ENCODE measurements at regions not wholly inside any gene's neighbourhood (a gene's known extent, or its start where the extent isn't known, plus 50 kb on each side); places are given as distances from the start of the nearest gene placed in this dataset.

GRCh38 chr6:165119231-165120020, 190.0 kb downstream of the C6orf118 start:
- TF ChIP-seq CSDC2 (CRISPR knock-in tag; IDR thresholded peaks at IDR 0.05) (no peak), TCF4 (CRISPR knock-in tag; IDR thresholded peaks at IDR 0.05; ENCODE audit: borderline replicate concordance) (no peak), BACH2 (CRISPR knock-in tag; IDR thresholded peaks at IDR 0.05; ENCODE audit: borderline replicate concordance) (no peak), ZNF8 (CRISPR knock-in tag; IDR thresholded peaks at IDR 0.05) (no peak), ZNF565 (CRISPR knock-in tag; conservative IDR thresholded peaks at IDR 0.05; ENCODE audit: low read depth) (no peak), ZFP3 (CRISPR knock-in tag; IDR thresholded peaks at IDR 0.05) (no peak), ZFP30 (CRISPR knock-in tag; IDR thresholded peaks at IDR 0.05) (no peak), POU6F1 (CRISPR knock-in tag; IDR thresholded peaks at IDR 0.05; ENCODE audit: borderline replicate concordance, low read depth) (no peak), RARB (CRISPR knock-in tag; IDR thresholded peaks at IDR 0.05) (no peak), ARNTL (CRISPR knock-in tag; IDR thresholded peaks at IDR 0.05; ENCODE audit: borderline replicate concordance, low read depth) (no peak)
- TF ChIP-seq, protein P1, sequence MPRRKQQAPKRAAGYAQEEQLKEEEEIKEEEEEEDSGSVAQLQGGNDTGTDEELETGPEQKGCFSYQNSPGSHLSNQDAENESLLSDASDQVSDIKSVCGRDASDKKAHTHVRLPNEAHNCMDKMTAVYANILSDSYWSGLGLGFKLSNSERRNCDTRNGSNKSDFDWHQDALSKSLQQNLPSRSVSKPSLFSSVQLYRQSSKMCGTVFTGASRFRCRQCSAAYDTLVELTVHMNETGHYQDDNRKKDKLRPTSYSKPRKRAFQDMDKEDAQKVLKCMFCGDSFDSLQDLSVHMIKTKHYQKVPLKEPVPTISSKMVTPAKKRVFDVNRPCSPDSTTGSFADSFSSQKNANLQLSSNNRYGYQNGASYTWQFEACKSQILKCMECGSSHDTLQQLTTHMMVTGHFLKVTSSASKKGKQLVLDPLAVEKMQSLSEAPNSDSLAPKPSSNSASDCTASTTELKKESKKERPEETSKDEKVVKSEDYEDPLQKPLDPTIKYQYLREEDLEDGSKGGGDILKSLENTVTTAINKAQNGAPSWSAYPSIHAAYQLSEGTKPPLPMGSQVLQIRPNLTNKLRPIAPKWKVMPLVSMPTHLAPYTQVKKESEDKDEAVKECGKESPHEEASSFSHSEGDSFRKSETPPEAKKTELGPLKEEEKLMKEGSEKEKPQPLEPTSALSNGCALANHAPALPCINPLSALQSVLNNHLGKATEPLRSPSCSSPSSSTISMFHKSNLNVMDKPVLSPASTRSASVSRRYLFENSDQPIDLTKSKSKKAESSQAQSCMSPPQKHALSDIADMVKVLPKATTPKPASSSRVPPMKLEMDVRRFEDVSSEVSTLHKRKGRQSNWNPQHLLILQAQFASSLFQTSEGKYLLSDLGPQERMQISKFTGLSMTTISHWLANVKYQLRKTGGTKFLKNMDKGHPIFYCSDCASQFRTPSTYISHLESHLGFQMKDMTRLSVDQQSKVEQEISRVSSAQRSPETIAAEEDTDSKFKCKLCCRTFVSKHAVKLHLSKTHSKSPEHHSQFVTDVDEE (CRISPR knock-in tag; IDR thresholded peaks at IDR 0.05): no peak
- no peak for ATAC-seq

- no peak for ATAC-seq
- TF ChIP-seq POU6F1 (CRISPR knock-in tag; IDR thresholded peaks at IDR 0.05; ENCODE audit: borderline replicate concordance, low read depth): no peak
- TF ChIP-seq OSR1 (CRISPR knock-in tag; IDR thresholded peaks at IDR 0.05): no peak
- no peak for TF ChIP-seq BACH2 (CRISPR knock-in tag; IDR thresholded peaks at IDR 0.05; ENCODE audit: borderline replicate concordance)
- no peak for TF ChIP-seq ISL1 (CRISPR knock-in tag; IDR thresholded peaks at IDR 0.05)
- TF ChIP-seq TCF4 (CRISPR knock-in tag; IDR thresholded peaks at IDR 0.05; ENCODE audit: borderline replicate concordance): no peak
- no peak for TF ChIP-seq RARB (CRISPR knock-in tag; IDR thresholded peaks at IDR 0.05)
- TF ChIP-seq, protein P2, sequence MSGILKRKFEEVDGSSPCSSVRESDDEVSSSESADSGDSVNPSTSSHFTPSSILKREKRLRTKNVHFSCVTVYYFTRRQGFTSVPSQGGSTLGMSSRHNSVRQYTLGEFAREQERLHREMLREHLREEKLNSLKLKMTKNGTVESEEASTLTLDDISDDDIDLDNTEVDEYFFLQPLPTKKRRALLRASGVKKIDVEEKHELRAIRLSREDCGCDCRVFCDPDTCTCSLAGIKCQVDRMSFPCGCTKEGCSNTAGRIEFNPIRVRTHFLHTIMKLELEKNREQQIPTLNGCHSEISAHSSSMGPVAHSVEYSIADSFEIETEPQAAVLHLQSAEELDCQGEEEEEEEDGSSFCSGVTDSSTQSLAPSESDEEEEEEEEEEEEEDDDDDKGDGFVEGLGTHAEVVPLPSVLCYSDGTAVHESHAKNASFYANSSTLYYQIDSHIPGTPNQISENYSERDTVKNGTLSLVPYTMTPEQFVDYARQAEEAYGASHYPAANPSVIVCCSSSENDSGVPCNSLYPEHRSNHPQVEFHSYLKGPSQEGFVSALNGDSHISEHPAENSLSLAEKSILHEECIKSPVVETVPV (CRISPR knock-in tag; IDR thresholded peaks at IDR 0.05): no peak
- TF ChIP-seq ZFP3 (CRISPR knock-in tag; IDR thresholded peaks at IDR 0.05): no peak
- no peak for TF ChIP-seq CREB5 (CRISPR knock-in tag; IDR thresholded peaks at IDR 0.05; ENCODE audit: low read depth)
- no peak for TF ChIP-seq SNAI2 (CRISPR knock-in tag; IDR thresholded peaks at IDR 0.05)
- no peak for TF ChIP-seq TOX (CRISPR knock-in tag; IDR thresholded peaks at IDR 0.05; ENCODE audit: borderline replicate concordance)
- TF ChIP-seq ESRRG (CRISPR knock-in tag; IDR thresholded peaks at IDR 0.05): no peak
- no peak for TF ChIP-seq ZC3H10 (CRISPR knock-in tag; IDR thresholded peaks at IDR 0.05)
- TF ChIP-seq ARNTL (CRISPR knock-in tag; IDR thresholded peaks at IDR 0.05; ENCODE audit: borderline replicate concordance, low read depth): no peak
Observed at GRCh38 chr6:165118736-165119135, 190.7 kb downstream of the C6orf118 start.

- ATAC-seq: no peak
- TF ChIP-seq, protein P1 (CRISPR knock-in tag; IDR thresholded peaks at IDR 0.05): no peak
- TF ChIP-seq ZNF8 (CRISPR knock-in tag; IDR thresholded peaks at IDR 0.05) (no peak), ZNF70 (CRISPR knock-in tag; IDR thresholded peaks at IDR 0.05) (no peak), TCF4 (CRISPR knock-in tag; IDR thresholded peaks at IDR 0.05; ENCODE audit: borderline replicate concordance) (no peak), POU6F1 (CRISPR knock-in tag; IDR thresholded peaks at IDR 0.05; ENCODE audit: borderline replicate concordance, low read depth) (no peak), CREB5 (CRISPR knock-in tag; IDR thresholded peaks at IDR 0.05; ENCODE audit: low read depth) (no peak), RARB (CRISPR knock-in tag; IDR thresholded peaks at IDR 0.05) (no peak), SNAI2 (CRISPR knock-in tag; IDR thresholded peaks at IDR 0.05) (no peak), ZFP3 (CRISPR knock-in tag; IDR thresholded peaks at IDR 0.05) (no peak), CSDC2 (CRISPR knock-in tag; IDR thresholded peaks at IDR 0.05) (no peak)
Observed at GRCh38 chr6:165117806-165118205, 191.6 kb downstream of the C6orf118 start.

Data from SK-N-SH treated with all-trans-retinoic acid at 6 μM for 48 hours (cell line).